ENCODE measurements at regions not wholly inside any gene's neighbourhood (a gene's known extent, or its start where the extent isn't known, plus 50 kb on each side); places are given as distances from the start of the nearest gene placed in this dataset.

DNA sequence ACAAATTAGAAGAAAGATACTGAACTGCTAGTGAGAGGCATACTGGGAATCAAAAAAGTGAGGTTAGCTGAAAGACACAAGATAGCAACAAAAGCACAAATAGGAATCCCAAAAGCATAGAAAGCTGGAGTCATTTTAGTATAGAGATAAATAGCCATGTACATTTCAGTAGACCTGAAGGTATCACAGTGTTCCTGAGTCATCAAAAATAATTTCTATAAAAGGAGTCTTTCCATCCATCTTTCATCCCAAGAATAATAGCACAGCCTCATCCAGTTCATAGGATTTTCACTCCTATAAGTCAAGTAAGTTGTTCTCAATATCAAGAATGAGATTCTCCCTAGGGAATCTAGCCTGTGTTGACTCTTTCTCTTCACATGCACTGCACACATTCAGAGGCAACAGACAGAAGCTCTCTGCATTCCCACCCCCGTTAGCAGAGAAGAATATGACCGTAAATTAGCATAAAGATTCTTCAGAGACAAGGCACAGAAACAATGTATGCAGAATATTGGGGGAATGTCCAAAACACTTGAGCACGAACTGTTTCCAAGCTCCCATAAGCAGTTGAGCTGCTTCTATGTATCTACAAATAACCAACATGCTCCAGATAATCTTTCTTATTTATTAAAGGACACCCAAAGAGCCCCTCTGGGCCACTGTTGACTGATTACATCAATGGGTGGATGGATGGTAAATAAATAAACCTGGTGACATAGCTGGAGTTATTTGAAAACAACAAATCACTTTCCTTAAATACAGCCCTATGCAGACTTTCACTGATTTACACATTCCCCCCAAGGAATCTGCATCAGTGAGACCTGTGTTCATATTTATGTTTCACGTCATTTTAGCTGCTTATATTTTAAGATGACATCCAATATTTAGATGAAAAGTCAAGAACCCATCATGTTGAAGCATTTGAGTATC is 174.5 kb upstream of the PKDCC start:
- no peaks in the 10 kb centered on the region for H3K36me3 Mint-ChIP-seq (ENCODE audit: low read depth)
- ChIA-PET POLR2A (interaction anchor here (0.7 kb wide), 1 partner anchor 22 kb away, joined by 3 read pairs; no protein-coding TSS in a partner anchor), CTCF (interaction anchor here (1.2 to 8.1 kb wide), 5 partner anchors 9 to 215 kb away, joined by 3 to 278 read pairs (median 6); no protein-coding TSS in a partner anchor)
- H3K4me3 Mint-ChIP-seq, result no peak overlapping the region
- no peak overlapping the region for H3K27ac Mint-ChIP-seq
- H3K27me3 Mint-ChIP-seq, result peaks cover 10% of the 10 kb centered on the region
- H3K4me1 Mint-ChIP-seq, result peaks cover 6% of the 10 kb centered on the region
- no peak for DNase-seq
- H3K9me3 Mint-ChIP-seq, result no peaks in the 10 kb centered on the region

DNA sequence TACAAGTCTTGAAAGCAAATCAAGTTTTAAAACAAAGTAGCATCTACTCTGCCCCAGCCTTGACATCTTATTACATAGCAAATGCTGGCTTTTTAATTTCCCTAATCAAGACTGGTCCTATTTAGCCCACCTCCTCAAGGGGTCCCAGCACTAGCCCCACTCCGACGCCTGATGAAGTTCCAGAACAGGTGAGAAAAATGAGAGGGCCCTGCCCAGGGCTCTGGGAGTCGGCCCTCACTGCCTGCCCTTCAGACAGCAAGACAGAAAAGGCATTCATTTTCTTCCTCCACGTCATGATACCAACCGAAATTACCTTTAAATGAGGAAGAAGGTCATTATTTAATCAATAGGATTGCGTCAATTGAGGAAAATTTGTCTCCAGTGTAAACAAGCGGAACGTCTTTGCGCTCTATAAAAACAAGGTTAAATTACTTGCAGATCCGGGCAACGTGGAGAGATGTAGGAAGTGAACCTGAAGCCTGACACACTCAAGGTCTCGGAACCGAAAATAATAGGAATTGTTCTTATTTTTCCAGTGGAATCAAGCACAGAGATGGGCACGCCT is 170.6 kb upstream of the PKDCC start:
- no peak for DNase-seq
- no peak overlapping the region for H3K4me3 Mint-ChIP-seq
- ChIA-PET CTCF (no interaction called here), POLR2A (no interaction called here)
- H3K9me3 Mint-ChIP-seq, result no peaks in the 10 kb centered on the region
- H3K4me1 Mint-ChIP-seq, result peaks cover 6% of the 10 kb centered on the region
- no peaks in the 10 kb centered on the region for H3K36me3 Mint-ChIP-seq (ENCODE audit: low read depth)
- peaks cover 24% of the 10 kb centered on the region for H3K27me3 Mint-ChIP-seq
- no peak overlapping the region for H3K27ac Mint-ChIP-seq

DNA sequence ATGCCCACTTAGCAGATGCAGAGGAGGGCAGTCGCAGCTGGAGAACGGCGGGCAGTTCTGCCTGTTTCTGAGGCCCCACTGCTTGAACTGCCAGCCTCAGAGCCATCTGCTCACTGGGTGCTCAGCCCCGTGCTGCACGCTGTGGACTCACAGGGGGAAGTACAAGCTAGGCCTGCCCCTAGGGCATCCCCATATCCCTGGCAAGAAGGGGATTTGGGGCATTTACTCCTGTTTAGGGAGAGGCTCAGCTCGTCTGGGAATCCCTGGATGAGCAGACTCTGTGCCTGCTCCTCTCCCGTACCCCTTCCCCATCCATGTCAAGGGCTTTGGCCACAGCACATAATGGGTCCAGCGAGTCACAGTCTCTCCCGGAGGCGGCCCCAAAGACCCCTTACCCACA is 169.8 kb upstream of the PKDCC start:
- Mint-ChIP-seq H3K4me3 (no peak overlapping the region), H3K4me1 (no peaks in the 10 kb centered on the region), H3K27ac (no peak overlapping the region), H3K27me3 (peaks cover 23% of the 10 kb centered on the region), H3K9me3 (no peaks in the 10 kb centered on the region), H3K36me3 (ENCODE audit: low read depth) (no peaks in the 10 kb centered on the region)
- ChIA-PET CTCF (interaction anchor here (1.4 kb wide), 1 partner anchor 9 kb away, joined by 7 read pairs; no protein-coding TSS in a partner anchor), POLR2A (interaction anchor here (0.6 kb wide), 1 partner anchor 294 kb away, joined by 5 read pairs; no protein-coding TSS in a partner anchor)
- DNase-seq, result no peak

DNA sequence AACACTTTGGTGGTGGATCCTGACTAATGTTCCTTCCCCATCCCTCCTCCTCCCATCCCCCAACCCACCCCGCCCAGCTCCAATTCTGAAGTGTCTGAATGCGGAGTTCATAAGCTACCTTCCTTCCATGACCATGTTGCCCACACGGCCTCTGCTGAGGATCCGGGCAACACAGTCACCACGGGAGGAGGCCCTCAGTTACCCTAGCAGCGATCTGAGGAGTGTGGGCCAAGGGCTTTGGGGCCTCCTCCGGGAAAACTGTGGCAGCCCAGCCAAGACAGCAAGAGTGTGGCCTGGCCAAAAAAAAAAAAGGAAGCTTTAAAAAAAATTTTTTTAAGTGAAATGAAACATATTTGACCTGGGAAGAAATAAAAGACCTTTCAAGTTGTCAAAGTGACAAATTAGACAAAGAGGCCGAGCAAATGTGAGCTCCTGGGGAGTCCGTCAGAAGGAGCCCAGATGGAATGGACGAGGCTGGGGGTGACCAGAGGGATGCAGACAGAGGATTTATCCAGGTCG is 169.0 kb upstream of the PKDCC start:
- Mint-ChIP-seq H3K4me3 (no peak overlapping the region), H3K9me3 (no peaks in the 10 kb centered on the region), H3K27ac (no peak overlapping the region), H3K27me3 (peaks cover 21% of the 10 kb centered on the region), H3K36me3 (ENCODE audit: low read depth) (no peaks in the 10 kb centered on the region), H3K4me1 (no peaks in the 10 kb centered on the region)
- no peak for DNase-seq
- POLR2A ChIA-PET, result interaction anchor here (0.6 kb wide), 1 partner anchor 293 kb away, joined by 5 read pairs; no protein-coding TSS in a partner anchor
- CTCF ChIA-PET, result interaction anchor here (1.4 kb wide), 1 partner anchor 10 kb away, joined by 7 read pairs; no protein-coding TSS in a partner anchor

DNA sequence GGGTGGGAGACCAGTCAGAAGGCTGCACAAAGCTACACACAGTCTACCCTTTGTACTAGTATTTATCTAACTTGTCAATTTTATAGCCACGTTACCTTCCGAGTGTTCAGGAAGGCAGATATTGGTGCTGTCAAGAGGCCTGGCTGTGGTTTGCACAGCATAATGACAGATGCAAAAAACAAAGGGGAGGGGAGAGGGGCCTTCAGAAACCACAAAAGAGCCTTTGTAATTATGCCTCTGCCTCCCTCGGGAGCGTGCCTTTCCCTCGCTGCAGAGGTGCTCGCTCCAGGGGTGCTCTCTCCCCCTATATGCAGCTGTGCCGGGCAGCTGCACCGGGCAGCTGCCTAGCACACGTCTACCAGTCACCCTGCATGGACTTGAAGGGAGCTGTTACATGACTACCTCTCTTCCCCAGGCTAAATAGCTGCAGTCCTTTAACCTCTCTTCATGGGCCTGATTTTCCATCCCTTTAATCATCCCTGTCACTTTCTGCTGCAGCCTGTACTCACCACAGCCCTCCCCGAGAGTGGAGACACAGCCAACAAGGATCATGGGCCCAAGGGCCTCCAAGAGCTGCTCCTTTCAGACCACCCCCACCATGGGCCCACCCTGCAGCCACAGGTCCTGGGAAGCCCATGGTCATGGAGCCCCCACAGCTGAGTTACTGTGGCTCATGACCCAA is 168.4 kb upstream of the PKDCC start:
- CTCF ChIA-PET, result interaction anchor here (1.2 kb wide), 1 partner anchor 8 kb away, joined by 3 read pairs; no protein-coding TSS in a partner anchor
- H3K27ac Mint-ChIP-seq, result no peak overlapping the region
- H3K9me3 Mint-ChIP-seq, result no peaks in the 10 kb centered on the region
- POLR2A ChIA-PET, result no interaction called here
- H3K4me3 Mint-ChIP-seq, result no peak overlapping the region
- H3K27me3 Mint-ChIP-seq, result peaks cover 21% of the 10 kb centered on the region
- no peaks in the 10 kb centered on the region for H3K36me3 Mint-ChIP-seq (ENCODE audit: low read depth)
- no peaks in the 10 kb centered on the region for H3K4me1 Mint-ChIP-seq
- no peak for DNase-seq

DNA sequence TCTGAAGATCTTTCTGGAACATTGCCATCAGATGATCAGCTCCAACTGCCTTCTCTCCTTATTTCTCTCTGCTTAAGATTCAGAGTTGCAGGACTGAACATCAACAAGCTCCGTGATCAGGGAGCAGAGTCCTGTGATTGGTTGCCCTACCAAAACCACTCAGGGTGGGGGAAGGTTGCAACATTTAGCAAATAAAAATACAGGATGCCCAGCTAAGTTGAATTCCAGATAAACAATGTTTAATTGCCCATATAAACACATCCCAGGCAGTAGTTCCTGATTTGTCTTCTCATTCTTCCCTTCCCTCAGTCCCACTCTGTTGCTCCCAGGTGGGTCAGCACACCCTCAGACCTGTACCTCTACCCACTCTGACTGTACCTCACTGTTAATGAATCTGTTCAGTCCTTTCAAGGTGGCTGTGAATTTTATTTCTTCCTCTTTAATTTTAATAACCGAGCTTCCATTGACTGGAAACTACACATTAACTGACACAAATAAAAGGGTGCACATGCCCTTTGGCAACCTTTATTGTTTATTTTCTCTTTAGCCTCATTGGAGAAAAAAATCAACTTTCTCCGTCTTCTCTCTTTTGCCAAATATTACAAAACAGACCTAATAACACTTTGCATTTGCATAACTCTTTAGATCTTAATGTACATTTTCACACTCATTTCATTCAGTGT is 167.1 kb upstream of the PKDCC start:
- CTCF ChIA-PET, result interaction anchor here (1.2 kb wide), 1 partner anchor 10 kb away, joined by 3 read pairs; no protein-coding TSS in a partner anchor
- H3K36me3 Mint-ChIP-seq (ENCODE audit: low read depth), result no peaks in the 10 kb centered on the region
- peaks cover 24% of the 10 kb centered on the region for H3K27me3 Mint-ChIP-seq
- no peak overlapping the region for H3K4me3 Mint-ChIP-seq
- H3K27ac Mint-ChIP-seq, result no peak overlapping the region
- POLR2A ChIA-PET, result no interaction called here
- no peaks in the 10 kb centered on the region for H3K4me1 Mint-ChIP-seq
- no peak for DNase-seq
- no peaks in the 10 kb centered on the region for H3K9me3 Mint-ChIP-seq

DNA sequence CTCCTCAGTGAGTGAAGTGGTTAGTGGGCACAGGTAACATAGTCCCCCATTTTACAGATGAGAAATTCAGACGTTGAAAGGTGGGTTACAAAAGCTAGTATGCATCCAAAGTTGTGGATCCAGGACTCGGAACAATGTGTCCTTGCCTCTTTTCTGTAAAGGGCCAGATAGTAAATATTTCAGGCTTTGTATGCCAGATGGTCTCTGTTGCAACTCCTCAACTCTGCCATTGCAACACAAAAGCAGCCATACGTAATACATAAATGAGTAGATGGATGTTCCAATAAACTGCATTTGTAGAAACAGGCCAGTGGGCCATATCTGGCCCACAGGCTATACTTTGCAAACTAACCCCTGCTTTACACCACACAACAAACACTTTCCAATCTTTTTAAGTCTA is 166.6 kb upstream of the PKDCC start:
- DNase-seq, result no peak
- Mint-ChIP-seq H3K36me3 (ENCODE audit: low read depth) (no peaks in the 10 kb centered on the region), H3K4me3 (no peak overlapping the region), H3K27me3 (peaks cover 27% of the 10 kb centered on the region), H3K27ac (no peak overlapping the region), H3K9me3 (no peaks in the 10 kb centered on the region), H3K4me1 (no peaks in the 10 kb centered on the region)
- ChIA-PET POLR2A (no interaction called here), CTCF (no interaction called here)

DNA sequence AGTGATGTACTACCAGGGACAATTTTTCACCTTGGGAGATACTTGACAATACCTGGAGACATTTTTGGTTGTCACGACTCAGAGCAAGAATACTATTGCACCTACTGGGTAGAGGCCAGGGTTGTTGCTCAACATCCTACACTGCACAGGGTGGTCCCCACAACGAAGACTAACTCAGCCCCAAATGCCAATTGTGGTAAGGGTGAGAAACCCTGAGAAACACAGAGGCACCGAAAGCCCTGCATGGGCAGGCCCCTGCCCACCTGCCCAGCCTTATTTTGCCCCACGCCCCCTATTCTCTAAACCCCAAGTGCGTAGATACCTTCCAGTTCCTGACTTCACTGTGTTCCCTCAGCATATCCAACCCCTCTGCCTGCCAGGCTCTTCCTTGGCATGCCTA is 163.1 kb upstream of the PKDCC start:
- Mint-ChIP-seq H3K27me3 (peaks cover 38% of the 10 kb centered on the region), H3K27ac (no peak overlapping the region), H3K36me3 (ENCODE audit: low read depth) (no peaks in the 10 kb centered on the region), H3K4me3 (no peak overlapping the region), H3K4me1 (no peaks in the 10 kb centered on the region), H3K9me3 (no peaks in the 10 kb centered on the region)
- DNase-seq, result no peak
- ChIA-PET POLR2A (no interaction called here), CTCF (no interaction called here)

DNA sequence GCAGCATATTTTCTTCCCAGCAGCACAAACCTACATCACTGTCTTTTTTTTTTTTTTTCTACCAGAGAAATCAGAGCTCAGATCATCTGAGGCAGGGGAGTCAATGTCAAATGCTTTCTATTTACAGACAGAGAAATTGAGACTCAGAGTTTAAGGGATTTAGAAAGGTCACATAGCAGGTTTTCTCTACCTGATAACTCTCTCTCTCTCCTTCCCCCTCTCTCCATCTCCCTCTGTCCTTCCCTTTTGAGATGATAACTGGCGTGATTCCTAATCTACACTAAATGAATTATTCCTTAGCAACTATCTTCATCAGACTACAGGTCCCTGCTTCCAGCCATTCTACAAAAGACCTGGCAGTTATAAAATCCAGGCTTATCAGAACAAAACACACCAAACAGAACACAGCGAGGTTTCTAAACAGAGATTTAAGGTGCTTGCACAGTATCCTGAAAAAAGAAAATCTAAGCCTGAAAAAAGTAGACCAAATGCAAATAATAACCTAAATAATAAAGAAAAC is 161.6 kb upstream of the PKDCC start:
- H3K4me3 Mint-ChIP-seq, result no peak overlapping the region
- no peaks in the 10 kb centered on the region for H3K36me3 Mint-ChIP-seq (ENCODE audit: low read depth)
- DNase-seq, result no peak
- peaks cover 40% of the 10 kb centered on the region for H3K27me3 Mint-ChIP-seq
- no peaks in the 10 kb centered on the region for H3K4me1 Mint-ChIP-seq
- ChIA-PET CTCF (interaction anchor here (1.1 kb wide), 1 partner anchor 17 kb away, joined by 3 read pairs; no protein-coding TSS in a partner anchor), POLR2A (no interaction called here)
- no peak overlapping the region for H3K27ac Mint-ChIP-seq
- H3K9me3 Mint-ChIP-seq, result no peaks in the 10 kb centered on the region

DNA sequence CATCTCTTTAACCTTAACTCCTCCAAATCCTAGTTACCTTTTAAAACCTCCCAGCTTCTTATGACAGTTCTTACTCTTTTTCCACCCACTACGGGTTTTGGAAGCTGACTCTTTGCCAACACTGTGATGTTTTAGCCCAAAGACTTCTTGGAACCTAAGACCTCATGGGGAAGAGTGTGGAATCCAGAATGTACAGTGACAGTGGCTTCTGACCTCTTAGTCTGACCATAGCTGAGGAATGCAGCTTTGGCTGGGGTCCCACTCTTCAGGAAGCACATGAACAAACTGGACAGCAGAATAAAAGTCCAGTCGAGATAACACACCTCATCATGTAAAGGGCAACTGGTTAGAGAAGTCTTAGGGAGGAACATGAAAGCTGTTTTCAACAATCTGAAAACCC is 161.1 kb upstream of the PKDCC start:
- no peaks in the 10 kb centered on the region for H3K4me1 Mint-ChIP-seq
- H3K9me3 Mint-ChIP-seq, result no peaks in the 10 kb centered on the region
- ChIA-PET POLR2A (no interaction called here), CTCF (interaction anchor here (1.1 to 1.6 kb wide), 2 partner anchors 17 to 200 kb away, joined by 3 to 4 read pairs; no protein-coding TSS in a partner anchor)
- DNase-seq, result no peak
- no peak overlapping the region for H3K27ac Mint-ChIP-seq
- H3K4me3 Mint-ChIP-seq, result no peak overlapping the region
- peaks cover 40% of the 10 kb centered on the region for H3K27me3 Mint-ChIP-seq
- H3K36me3 Mint-ChIP-seq (ENCODE audit: low read depth), result no peaks in the 10 kb centered on the region

DNA sequence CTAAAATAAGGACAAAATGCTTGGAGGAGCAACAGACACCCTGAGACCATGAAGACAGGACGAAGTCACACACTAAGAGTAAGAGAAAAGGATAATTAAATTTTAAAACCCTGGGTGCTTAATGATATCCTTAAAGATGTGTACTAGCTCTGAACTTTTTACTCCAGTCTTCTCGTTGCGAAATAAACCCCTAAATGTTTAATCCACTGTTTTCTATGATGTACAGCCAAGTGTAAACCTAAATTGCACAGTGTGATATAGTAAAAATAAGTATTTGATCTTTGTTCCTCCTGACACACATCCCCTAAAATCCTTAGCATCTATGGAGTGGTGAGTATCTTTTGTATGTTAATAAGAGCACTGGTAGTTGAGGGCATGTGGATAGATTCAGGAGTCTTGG is 157.5 kb upstream of the PKDCC start:
- peaks cover 54% of the 10 kb centered on the region for H3K27me3 Mint-ChIP-seq
- H3K36me3 Mint-ChIP-seq (ENCODE audit: low read depth), result no peaks in the 10 kb centered on the region
- no peak overlapping the region for H3K27ac Mint-ChIP-seq
- ChIA-PET POLR2A (no interaction called here), CTCF (no interaction called here)
- DNase-seq, result no peak
- H3K4me3 Mint-ChIP-seq, result no peak overlapping the region
- peaks cover 2% of the 10 kb centered on the region for H3K4me1 Mint-ChIP-seq
- no peaks in the 10 kb centered on the region for H3K9me3 Mint-ChIP-seq

DNA sequence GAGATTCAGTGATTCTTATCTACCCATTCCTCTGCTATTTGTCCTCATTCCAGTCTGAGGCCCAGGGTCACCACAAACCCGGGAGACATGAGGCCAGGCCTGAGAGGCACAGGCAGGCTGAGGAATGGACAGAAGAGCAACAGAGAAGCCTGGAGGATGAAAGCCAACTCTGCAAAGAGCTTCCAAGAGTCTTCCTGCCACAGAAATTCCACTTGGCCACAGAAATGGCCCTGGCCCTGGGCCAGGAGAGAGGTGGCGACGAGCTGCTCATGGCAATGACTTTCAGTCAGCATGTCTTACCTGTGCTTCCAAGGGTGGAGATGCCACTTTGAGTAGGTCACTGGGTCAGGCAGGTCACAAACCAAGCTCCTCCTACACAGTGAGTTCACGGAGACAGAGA is 155.3 kb upstream of the PKDCC start:
- DNase-seq, result no peak
- no peaks in the 10 kb centered on the region for H3K36me3 Mint-ChIP-seq (ENCODE audit: low read depth)
- no peaks in the 10 kb centered on the region for H3K9me3 Mint-ChIP-seq
- POLR2A ChIA-PET, result no interaction called here
- no peak overlapping the region for H3K4me3 Mint-ChIP-seq
- H3K4me1 Mint-ChIP-seq, result peaks cover 23% of the 10 kb centered on the region
- H3K27me3 Mint-ChIP-seq, result peaks cover 48% of the 10 kb centered on the region
- CTCF ChIA-PET, result no interaction called here
- no peak overlapping the region for H3K27ac Mint-ChIP-seq

Data from activated CD4-positive, alpha-beta memory T cell treated with anti-CD3 and anti-CD28 coated beads, Interleukin-2, amount 10 ng/mL, durations not matched to agents 7 days and 5 days (primary cell).